Breast epithelium (tissue), 3 donors: ENCODE measurements at regions not wholly inside any gene's neighbourhood (a gene's known extent, or its start where the extent isn't known, plus 50 kb on each side); places are given as distances from the start of the nearest gene placed in this dataset.

Source experiments
- CTCF ChIP-seq, 3 donors: fragments of 450-650 bp; IDR thresholded peaks; one replicate each; pipeline ENCODE4 v1.5.1; 2016 to 2017; ENCODE audit warnings: antibody characterized with exemption in 3 of 3, mild to moderate bottlenecking in 3 of 3, moderate library complexity in 3 of 3
- POLR2AphosphoS5 ChIP-seq, 3 donors: sonication (generic); formaldehyde crosslinking; IDR thresholded peaks; one replicate each; pipeline ENCODE4 v1.6.1; 2017; ENCODE audit warnings: antibody characterized with exemption in 3 of 3

- TF ChIP-seq CTCF (IDR thresholded peaks at IDR 0.05) (no peak), POLR2AphosphoS5 (IDR thresholded peaks at IDR 0.05) (no peak)
Observed at GRCh38 chr18:44066541-44066940, 614.1 kb upstream of the SETBP1 start.
